ENCODE measurements at regions not wholly inside any gene's neighbourhood (a gene's known extent, or its start where the extent isn't known, plus 50 kb on each side); places are given as distances from the start of the nearest gene placed in this dataset.

DNA sequence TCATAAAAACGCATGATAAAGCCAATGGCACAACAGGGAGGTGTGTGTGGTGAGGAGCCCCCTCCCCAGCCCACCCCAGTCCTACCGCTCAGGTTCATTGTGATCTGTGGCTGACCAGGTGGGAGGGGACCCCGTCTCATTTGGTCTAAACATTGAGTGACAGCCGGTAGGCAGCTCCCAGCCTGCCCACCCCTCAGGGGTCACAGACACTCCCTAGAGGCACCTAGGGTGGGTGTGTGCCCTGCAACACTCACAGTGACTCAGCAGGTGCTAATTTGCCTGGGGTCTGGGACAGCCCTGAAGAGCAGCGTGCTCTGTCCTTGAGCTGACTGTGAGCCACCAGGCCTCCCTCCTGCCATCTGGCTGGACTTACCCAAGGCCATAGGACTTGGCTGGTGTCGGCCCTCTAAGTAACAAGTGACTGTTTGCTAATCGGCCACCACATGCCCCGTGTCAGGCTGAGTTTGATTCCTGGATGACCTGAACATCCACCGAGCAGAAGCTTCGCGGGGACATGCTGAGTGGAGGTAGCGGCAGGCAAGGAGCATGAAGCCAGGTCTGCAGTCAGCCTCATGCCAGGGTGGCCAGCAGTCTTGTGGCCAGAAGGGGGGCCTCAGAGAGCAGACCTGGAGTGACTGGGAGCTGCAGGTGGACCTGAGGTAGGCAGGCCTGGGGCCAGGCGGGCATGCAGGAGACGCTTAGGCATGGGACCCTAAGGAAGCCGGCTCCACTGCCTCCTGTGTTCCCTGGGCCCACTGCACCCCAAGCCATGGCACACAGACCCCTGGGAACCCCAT is 282.3 kb upstream of the SHH start:
- no peaks in the 10 kb centered on the region for H3K36me3 ChIP-seq
- ATAC-seq: no peak
- no peaks in the 10 kb centered on the region for H3K27me3 ChIP-seq
- in situ Hi-C loops (cut with MboI; ENCODE audit: low sequenced_read_pairs in 4 of 4) (no loop called here), intact Hi-C loops (cut with DNase I; ENCODE audit: low total_unique reads) (no loop called here)
- no peaks in the 10 kb centered on the region for H3K4me1 ChIP-seq
- TF ChIP-seq POLR2A (IDR thresholded peaks at IDR 0.05) (no peak), CTCF (IDR thresholded peaks at IDR 0.05 in 4 of 5, conservative IDR thresholded peaks at IDR 0.05 in 1 of 5) (no peak)
- no peak for DNase-seq
- no peak overlapping the region for H3K4me3 ChIP-seq
- H3K9me3 ChIP-seq: no peaks in the 10 kb centered on the region
- no peak overlapping the region for H3K27ac ChIP-seq

DNA sequence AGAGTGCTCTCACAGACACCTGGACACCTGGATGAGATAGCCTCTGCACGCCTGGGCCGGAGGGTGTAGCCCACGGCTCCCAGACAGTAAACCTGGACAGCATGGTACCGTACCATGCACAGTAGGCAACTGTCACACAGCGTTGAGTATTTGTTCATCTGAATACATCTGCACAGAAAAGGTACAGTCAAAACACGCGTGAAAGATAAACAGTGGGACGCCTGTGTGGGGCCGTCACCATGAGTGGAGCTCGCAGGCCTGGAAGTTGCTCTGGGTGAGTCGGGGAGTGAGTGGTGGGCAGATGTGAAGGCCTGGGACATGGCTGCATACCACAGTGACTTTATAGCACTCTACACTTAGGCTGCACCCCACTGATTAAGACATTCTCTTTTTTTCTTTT is 280.0 kb upstream of the SHH start:
- DNase-seq (no peak), ATAC-seq (no peak)
- Histone ChIP-seq H3K27me3 (no peaks in the 10 kb centered on the region), H3K27ac (no peak overlapping the region), H3K9me3 (no peaks in the 10 kb centered on the region), H3K4me1 (no peaks in the 10 kb centered on the region), H3K36me3 (no peaks in the 10 kb centered on the region), H3K4me3 (no peak overlapping the region)
- in situ Hi-C loops (cut with MboI; ENCODE audit: low sequenced_read_pairs in 4 of 4): no loop called here
- no peak for TF ChIP-seq CTCF (IDR thresholded peaks at IDR 0.05 in 4 of 5, conservative IDR thresholded peaks at IDR 0.05 in 1 of 5)
- no peak for TF ChIP-seq POLR2A (IDR thresholded peaks at IDR 0.05)
- intact Hi-C loops (cut with DNase I; ENCODE audit: low total_unique reads): no loop called here

- Histone ChIP-seq H3K27me3 (no peaks in the 10 kb centered on the region), H3K27ac (no peak overlapping the region), H3K9me3 (no peaks in the 10 kb centered on the region), H3K4me1 (no peaks in the 10 kb centered on the region), H3K36me3 (no peaks in the 10 kb centered on the region), H3K4me3 (no peak overlapping the region)
- intact Hi-C loops (cut with DNase I; ENCODE audit: low total_unique reads) (no loop called here), in situ Hi-C loops (cut with MboI; ENCODE audit: low sequenced_read_pairs in 4 of 4) (no loop called here)
- DNase-seq (no peak), ATAC-seq (no peak)
- TF ChIP-seq POLR2A (IDR thresholded peaks at IDR 0.05): no peak
- no peak for TF ChIP-seq CTCF (IDR thresholded peaks at IDR 0.05 in 4 of 5, conservative IDR thresholded peaks at IDR 0.05 in 1 of 5)
These were observed 279.3 kb upstream of the SHH start for GRCh38 chr7:156091519-156092080.

DNA sequence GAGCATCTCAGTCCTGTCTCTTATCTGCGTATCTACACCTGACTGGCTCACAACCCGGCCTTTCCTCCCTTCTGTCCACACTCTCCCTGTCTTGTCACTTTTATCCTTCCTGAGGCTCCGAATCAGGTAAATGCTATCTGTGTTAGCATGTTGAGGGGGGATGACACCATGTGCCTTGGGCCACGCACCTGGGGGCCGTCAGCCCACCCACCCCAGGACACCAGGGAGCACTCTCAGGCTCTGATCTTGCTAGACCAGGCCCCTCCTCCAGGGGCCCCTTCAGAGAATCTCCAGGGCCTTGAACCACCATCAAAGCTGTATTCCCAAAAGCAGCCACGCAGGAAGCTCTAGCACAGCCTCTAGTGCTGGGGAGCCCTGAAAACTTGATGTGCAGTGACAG is 278.7 kb upstream of the SHH start:
- H3K27me3 ChIP-seq: no peaks in the 10 kb centered on the region
- H3K36me3 ChIP-seq: no peaks in the 10 kb centered on the region
- DNase-seq: no peak
- no peaks in the 10 kb centered on the region for H3K4me1 ChIP-seq
- in situ Hi-C loops (cut with MboI; ENCODE audit: low sequenced_read_pairs in 4 of 4): no loop called here
- no peaks in the 10 kb centered on the region for H3K9me3 ChIP-seq
- TF ChIP-seq CTCF (IDR thresholded peaks at IDR 0.05 in 4 of 5, conservative IDR thresholded peaks at IDR 0.05 in 1 of 5): no peak
- no peak overlapping the region for H3K4me3 ChIP-seq
- no peak for ATAC-seq
- intact Hi-C loops (cut with DNase I; ENCODE audit: low total_unique reads): no loop called here
- H3K27ac ChIP-seq: no peak overlapping the region

All from gastrocnemius medialis (tissue), 4 donors.